Thoracic aorta (tissue), 2 donors: ENCODE measurements at regions not wholly inside any gene's neighbourhood (a gene's known extent, or its start where the extent isn't known, plus 50 kb on each side); places are given as distances from the start of the nearest gene placed in this dataset.

ENCODE experiments used
- ATAC-seq: fragments of 150-250 bp; one replicate; pipeline ENCODE4 v1.8.0; 2017; ENCODE audit warnings: low read depth; ENCODE audit not compliant: insufficient number of reproducible peaks, low FRiP score
- DNase-seq: peaks from one replicate; pipeline ENCODE4 v3.0.0-alpha.2; 2020; ENCODE audit warnings: low spot score
- H3K27ac ChIP-seq, 2 donors: fragments of 200-600 bp; sonication (generic); 1 replicate in 1 of 2; 2 replicates in 1 of 2; pipeline ENCODE4 v1.5.1; 2016; ENCODE audit warnings: mild to moderate bottlenecking in 2 of 2, moderate library complexity in 2 of 2
- H3K27me3 ChIP-seq: fragments of 200-600 bp; sonication (generic); replicated peaks from 2 replicates; pipeline ENCODE4 v1.6.0; 2016; ENCODE audit warnings: mild to moderate bottlenecking; ENCODE audit not compliant: insufficient read depth
- H3K36me3 ChIP-seq: fragments of 200-600 bp; sonication (generic); one replicate; pipeline ENCODE4 v1.5.1; 2016
- H3K4me1 ChIP-seq, 2 donors: fragments of 200-600 bp; sonication (generic); 1 replicate in 1 of 2; 2 replicates in 1 of 2; pipeline versions ENCODE4 v1.5.1 to v1.6.0; 2016; ENCODE audit warnings: low read depth in 2 of 2, mild to moderate bottlenecking in 1 of 2; ENCODE audit not compliant: control insufficient read depth in 1 of 2
- H3K4me3 ChIP-seq: fragments of 200-600 bp; sonication (generic); 2 replicates; pipeline ENCODE4 v1.5.1; 2016; ENCODE audit warnings: mild to moderate bottlenecking
- H3K9me3 ChIP-seq: fragments of 200-600 bp; sonication (generic); 2 replicates; pipeline ENCODE4 v1.5.1; 2016
- CTCF ChIP-seq: fragments of 200-600 bp; sonication (generic); IDR thresholded peaks from one replicate; pipeline ENCODE4 v1.5.1; 2019; ENCODE audit warnings: antibody characterized with exemption

DNA sequence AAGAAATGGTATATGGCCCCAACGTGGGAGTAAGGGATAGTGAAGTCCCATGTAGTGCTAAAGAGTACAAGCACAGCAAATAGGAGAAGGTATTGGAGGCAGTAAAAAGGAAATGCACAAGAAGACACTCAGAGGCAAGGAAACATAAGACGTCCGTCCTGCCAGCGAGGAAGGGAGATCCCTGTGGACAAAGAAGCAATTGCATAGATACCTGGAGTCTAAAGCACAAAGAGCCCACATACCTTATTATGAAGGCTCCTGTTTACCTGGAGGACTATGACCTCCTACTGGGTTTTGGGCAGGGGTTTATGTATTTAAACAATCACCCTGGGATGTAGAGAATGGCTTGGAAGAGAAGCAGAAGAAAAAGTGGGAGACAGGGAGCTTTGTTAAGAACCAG, 341.2 kb upstream of the DCN start:
- Histone ChIP-seq H3K9me3 (no peaks in the 10 kb centered on the region), H3K27ac (no peak overlapping the region), H3K36me3 (no peaks in the 10 kb centered on the region), H3K4me3 (no peak overlapping the region), H3K4me1 (no peaks in the 10 kb centered on the region), H3K27me3 (no peaks in the 10 kb centered on the region)
- DNase-seq (no peak), ATAC-seq (no peak)
- no peak for TF ChIP-seq CTCF

GRCh38 chr12:91516695-91517047, 334.1 kb upstream of the DCN start:
- no peak overlapping the region for H3K4me3 ChIP-seq
- H3K36me3 ChIP-seq: no peaks in the 10 kb centered on the region
- ATAC-seq (no peak), DNase-seq (no peak)
- TF ChIP-seq CTCF: no peak
- no peak overlapping the region for H3K27ac ChIP-seq
- no peaks in the 10 kb centered on the region for H3K27me3 ChIP-seq
- H3K9me3 ChIP-seq: no peaks in the 10 kb centered on the region
- H3K4me1 ChIP-seq: peaks cover 0 to 5% of the 10 kb centered on the region in 2 donors

- no peak for DNase-seq
- H3K9me3 ChIP-seq: no peaks in the 10 kb centered on the region
- H3K27ac ChIP-seq: no peak overlapping the region
These were observed 333.5 kb upstream of the DCN start for GRCh38 chr12:91515944-91516694.

DNA sequence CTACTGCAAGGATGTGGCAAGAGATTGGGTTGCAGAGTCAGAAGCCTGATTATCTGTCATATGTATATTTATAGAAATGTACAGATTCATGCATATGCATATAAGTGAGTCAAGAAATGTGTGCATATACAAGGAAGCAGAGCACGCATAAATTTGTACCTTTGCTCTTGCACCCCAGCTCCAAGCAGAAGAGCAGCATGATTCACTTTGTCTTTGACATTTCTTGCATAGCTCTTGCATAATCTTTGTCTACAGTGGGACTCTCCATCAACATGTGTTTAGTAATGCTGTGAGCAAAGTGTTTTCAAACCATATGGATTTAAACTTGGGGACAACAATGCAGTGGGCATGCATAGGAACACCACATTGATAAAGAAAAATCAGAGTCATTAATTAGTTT, 330.7 kb upstream of the DCN start:
- ATAC-seq (no peak), DNase-seq (no peak)
- H3K27ac ChIP-seq: no peak overlapping the region
- no peaks in the 10 kb centered on the region for H3K9me3 ChIP-seq
- peaks cover 4 to 5% of the 10 kb centered on the region in 2 donors for H3K4me1 ChIP-seq
- H3K27me3 ChIP-seq: no peaks in the 10 kb centered on the region
- H3K4me3 ChIP-seq: no peak overlapping the region
- no peaks in the 10 kb centered on the region for H3K36me3 ChIP-seq
- TF ChIP-seq CTCF: no peak

More at GRCh38 chr12:91515944-91516694, 333.5 kb upstream of the DCN start:
- TF ChIP-seq CTCF: no peak
- ATAC-seq: no peak
- Histone ChIP-seq H3K4me1 (peaks cover 0 to 5% of the 10 kb centered on the region in 2 donors), H3K4me3 (no peak overlapping the region), H3K27me3 (no peaks in the 10 kb centered on the region), H3K36me3 (no peaks in the 10 kb centered on the region)

GRCh38 chr12:91511795-91512420, 329.3 kb upstream of the DCN start:
- no peak for ATAC-seq
- no peaks in the 10 kb centered on the region for H3K9me3 ChIP-seq
- H3K27me3 ChIP-seq: no peaks in the 10 kb centered on the region
- no peak overlapping the region for H3K27ac ChIP-seq
- H3K4me1 ChIP-seq: peaks cover 11 to 17% of the 10 kb centered on the region in 2 donors
- H3K4me3 ChIP-seq: no peak overlapping the region
- no peak for DNase-seq
- no peaks in the 10 kb centered on the region for H3K36me3 ChIP-seq
- no peak for TF ChIP-seq CTCF
